ENCODE measurements at regions not wholly inside any gene's neighbourhood (a gene's known extent, or its start where the extent isn't known, plus 50 kb on each side); places are given as distances from the start of the nearest gene placed in this dataset.

GRCh38 chr15:20272422-20273184 lies 269.0 kb downstream of the GOLGA6L6 start:
- Histone ChIP-seq H3K23ac (ENCODE audit: insufficient read length) (no peak overlapping the region), H3K79me1 (ENCODE audit: low read depth, low read length) (no peaks in the 10 kb centered on the region), H3K27ac (ENCODE audit: low read depth, low read length) (no peak overlapping the region), H2BK120ac (replicated peaks; ENCODE audit: low read depth, low read length) (no peak overlapping the region), H2BK20ac (ENCODE audit: low read length) (0 out of 2 replicates have a peak overlapping the region, but pooled peaks have one; percentile 72), H3K4ac (replicated peaks; ENCODE audit: insufficient read length, low read depth, low read length) (no peak overlapping the region), H2AK5ac (ENCODE audit: low read depth, low read length) (no peak overlapping the region), H3K4me1 (replicated peaks in 1 of 4; ENCODE audit: control insufficient read depth in 3 of 4, insufficient read depth in 4 of 4, low read length in 3 of 4) (peaks cover 0 to 2% (median 0%) of the 10 kb centered on the region in 4 experiments; a peak in 2 of 7 replicates), H3K23me2 (ENCODE audit: low read depth, low read length) (no peaks in the 10 kb centered on the region), H4K8ac (ENCODE audit: extremely low read depth, insufficient read depth, low read length) (no peak overlapping the region), H3K14ac (ENCODE audit: insufficient read length) (no peak overlapping the region), H3K27me3 (replicated peaks in 1 of 4; ENCODE audit: control insufficient read depth in 3 of 4, extremely low read depth in 1 of 4, insufficient read depth in 3 of 4, low read length in 3 of 4) (no peaks in the 10 kb centered on the region), H2AFZ (ENCODE audit: low read length) (no peak overlapping the region), H2BK12ac (ENCODE audit: low read depth, low read length) (peak overlapping the region; percentile 50; the same call in 1 of the 2 replicates), H3K9ac (replicated peaks in 1 of 4; ENCODE audit: extremely low read depth in 1 of 4, low read depth in 3 of 4, low read length in 3 of 4) (no peak overlapping the region), H4K5ac (ENCODE audit: insufficient read length, low read depth, low read length) (no peak overlapping the region), H3K36me3 (ENCODE audit: control insufficient read depth in 2 of 4, insufficient read depth in 4 of 4, low read length in 3 of 4) (no peaks in the 10 kb centered on the region), H3K79me2 (ENCODE audit: control insufficient read depth in 1 of 2, insufficient read depth in 2 of 2, low read length in 2 of 2) (no peaks in the 10 kb centered on the region), H4K91ac (replicated peaks; ENCODE audit: insufficient read length, low read length) (no peak overlapping the region), H3K9me3 (ENCODE audit: insufficient read depth in 2 of 2, low read depth in 1 of 2, low read length in 1 of 2) (peaks cover 31 to 54% of the 10 kb centered on the region in 2 experiments), H3K56ac (replicated peaks; ENCODE audit: insufficient read length, low read depth, low read length) (no peak overlapping the region), H3K4me2 (ENCODE audit: insufficient read depth in 1 of 2, low read depth in 2 of 2, low read length in 2 of 2) (no peak overlapping the region), H4K20me1 (replicated peaks in 1 of 2; ENCODE audit: control insufficient read depth in 1 of 2, insufficient read depth in 2 of 2, low read length in 2 of 2) (no peaks in the 10 kb centered on the region), H3K18ac (ENCODE audit: extremely low read depth, low read length) (no peak overlapping the region), H2BK5ac (ENCODE audit: low read depth, low read length) (no peak overlapping the region; the same call in 1 of the 2 replicates), H3K4me3 (ENCODE audit: extremely low read depth in 1 of 4, insufficient read depth in 2 of 4, low read depth in 3 of 4, low read length in 4 of 4) (no peak overlapping the region), H2BK15ac (ENCODE audit: low read length) (no peak overlapping the region)
- no peak for FAIRE-seq
- DNase-seq (ENCODE audit: low read depth in 1 of 2, low spot score in 2 of 2), result no peak
- ChIA-PET POLR2A (ENCODE audit: partially characterized antibody) (no interaction called here), CTCF (ENCODE audit: partially characterized antibody) (no interaction called here)
- 0 out of 2 replicates have a peak, but pooled peaks have one; percentile 11 for TF ChIP-seq TEAD4 (IDR thresholded peaks at IDR 0.05; ENCODE audit: low read depth, low read length)
- no peak for TF ChIP-seq ATF3 (IDR thresholded peaks at IDR 0.05; ENCODE audit: insufficient read depth, low read depth, low read length)
- WGBS, 2 experiments (ENCODE audit: extremely low coverage in 1 of 2, insufficient coverage in 1 of 2, insufficient read length in 1 of 2, insufficient replicate concordance in 2 of 2, low coverage in 1 of 2, low lambda C conversion rate in 2 of 2, missing lambda C conversion rate in 1 of 2), result 76% methylated on average over 14 of the region's 14 CpGs; no CpG with 5 or more reads in 1 of the 2 experiments
